ENCODE measurements at regions not wholly inside any gene's neighbourhood (a gene's known extent, or its start where the extent isn't known, plus 50 kb on each side); places are given as distances from the start of the nearest gene placed in this dataset.
"Not testable (repeated sequence)": the region's sequence is repeated elsewhere in the genome, so short reads cannot be mapped to it uniquely, and the experiment has no call there.

GRCh38 chr5:98368141-98368540 is 405.3 kb upstream of the RGMB start:
- H3K27me3 ChIP-seq (replicated peaks; ENCODE audit: control insufficient read depth, insufficient read depth, low read length), result no peaks in the 10 kb centered on the region
- no peaks in the 10 kb centered on the region for H3K9me3 ChIP-seq (ENCODE audit: control insufficient read depth, low read length)
- peaks cover 5% of the 10 kb centered on the region for H3K4me1 ChIP-seq (ENCODE audit: control insufficient read depth, insufficient read depth, low read length)
- no peaks in the 10 kb centered on the region for H3K36me3 ChIP-seq (ENCODE audit: control insufficient read depth, insufficient read depth, low read length, severe bottlenecking)
- no peak for DNase-seq (ENCODE audit: low read depth)
- no peak overlapping the region for H3K4me3 ChIP-seq (ENCODE audit: low read length)
- no peak overlapping the region for H3K9ac ChIP-seq (ENCODE audit: low read length)

- Histone ChIP-seq H3K27me3 (replicated peaks; ENCODE audit: control insufficient read depth, insufficient read depth, low read length) (no peaks in the 10 kb centered on the region), H3K4me1 (ENCODE audit: control insufficient read depth, insufficient read depth, low read length) (peaks cover 5% of the 10 kb centered on the region), H3K9me3 (ENCODE audit: control insufficient read depth, low read length) (no peaks in the 10 kb centered on the region), H3K9ac (ENCODE audit: low read length) (no peak overlapping the region), H3K4me3 (ENCODE audit: low read length) (no peak overlapping the region), H3K36me3 (ENCODE audit: control insufficient read depth, insufficient read depth, low read length, severe bottlenecking) (no peaks in the 10 kb centered on the region)
- peak; percentile 46 for DNase-seq (ENCODE audit: low read depth)
These were observed 401.1 kb upstream of the RGMB start for GRCh38 chr5:98372351-98372750.

GRCh38 chr5:98391921-98392625 is 381.4 kb upstream of the RGMB start:
- H3K9me3 ChIP-seq (ENCODE audit: control insufficient read depth, low read length), result no peaks in the 10 kb centered on the region
- H3K36me3 ChIP-seq (ENCODE audit: control insufficient read depth, insufficient read depth, low read length, severe bottlenecking), result no peaks in the 10 kb centered on the region
- H3K4me3 ChIP-seq (ENCODE audit: low read length), result no peak overlapping the region
- H3K4me1 ChIP-seq (ENCODE audit: control insufficient read depth, insufficient read depth, low read length), result peaks cover 3% of the 10 kb centered on the region
- H3K27me3 ChIP-seq (replicated peaks; ENCODE audit: control insufficient read depth, insufficient read depth, low read length), result no peaks in the 10 kb centered on the region
- H3K9ac ChIP-seq (ENCODE audit: low read length), result no peak overlapping the region
- no peak for DNase-seq (ENCODE audit: low read depth)

- not testable (repeated sequence) for H3K4me3 ChIP-seq (ENCODE audit: low read length); H3K27me3 ChIP-seq (replicated peaks; ENCODE audit: control insufficient read depth, insufficient read depth, low read length); H3K4me1 ChIP-seq (ENCODE audit: control insufficient read depth, insufficient read depth, low read length); H3K9ac ChIP-seq (ENCODE audit: low read length); H3K9me3 ChIP-seq (ENCODE audit: control insufficient read depth, low read length); H3K36me3 ChIP-seq (ENCODE audit: control insufficient read depth, insufficient read depth, low read length, severe bottlenecking); DNase-seq (ENCODE audit: low read depth)
These were observed 380.3 kb upstream of the RGMB start for GRCh38 chr5:98393205-98393604.

- Histone ChIP-seq H3K27me3 (replicated peaks; ENCODE audit: control insufficient read depth, insufficient read depth, low read length) (no peaks in the 10 kb centered on the region), H3K36me3 (ENCODE audit: control insufficient read depth, insufficient read depth, low read length, severe bottlenecking) (no peaks in the 10 kb centered on the region), H3K9ac (ENCODE audit: low read length) (no peak overlapping the region), H3K9me3 (ENCODE audit: control insufficient read depth, low read length) (no peaks in the 10 kb centered on the region), H3K4me3 (ENCODE audit: low read length) (no peak overlapping the region), H3K4me1 (ENCODE audit: control insufficient read depth, insufficient read depth, low read length) (peaks cover 4% of the 10 kb centered on the region)
- peak; percentile 49 for DNase-seq (ENCODE audit: low read depth)
These were observed 376.4 kb upstream of the RGMB start for GRCh38 chr5:98397081-98397480.

GRCh38 chr5:98398465-98398864 is 375.0 kb upstream of the RGMB start:
- H3K4me3 ChIP-seq (ENCODE audit: low read length), result no peak overlapping the region
- no peak for DNase-seq (ENCODE audit: low read depth)
- no peaks in the 10 kb centered on the region for H3K36me3 ChIP-seq (ENCODE audit: control insufficient read depth, insufficient read depth, low read length, severe bottlenecking)
- H3K4me1 ChIP-seq (ENCODE audit: control insufficient read depth, insufficient read depth, low read length), result peaks cover 14% of the 10 kb centered on the region
- H3K27me3 ChIP-seq (replicated peaks; ENCODE audit: control insufficient read depth, insufficient read depth, low read length), result no peaks in the 10 kb centered on the region
- H3K9ac ChIP-seq (ENCODE audit: low read length), result no peak overlapping the region
- H3K9me3 ChIP-seq (ENCODE audit: control insufficient read depth, low read length), result no peaks in the 10 kb centered on the region

GRCh38 chr5:98401656-98402055 is 371.8 kb upstream of the RGMB start:
- H3K27me3 ChIP-seq (replicated peaks; ENCODE audit: control insufficient read depth, insufficient read depth, low read length), result no peaks in the 10 kb centered on the region
- DNase-seq (ENCODE audit: low read depth), result peak; percentile 12
- H3K9ac ChIP-seq (ENCODE audit: low read length), result no peak overlapping the region
- H3K36me3 ChIP-seq (ENCODE audit: control insufficient read depth, insufficient read depth, low read length, severe bottlenecking), result no peaks in the 10 kb centered on the region
- peaks cover 14% of the 10 kb centered on the region for H3K4me1 ChIP-seq (ENCODE audit: control insufficient read depth, insufficient read depth, low read length)
- no peaks in the 10 kb centered on the region for H3K9me3 ChIP-seq (ENCODE audit: control insufficient read depth, low read length)
- H3K4me3 ChIP-seq (ENCODE audit: low read length), result no peak overlapping the region

- no peak for DNase-seq (ENCODE audit: low read depth)
- H3K36me3 ChIP-seq (ENCODE audit: control insufficient read depth, insufficient read depth, low read length, severe bottlenecking), result no peaks in the 10 kb centered on the region
- H3K4me1 ChIP-seq (ENCODE audit: control insufficient read depth, insufficient read depth, low read length), result peaks cover 10% of the 10 kb centered on the region
- H3K4me3 ChIP-seq (ENCODE audit: low read length), result no peak overlapping the region
- no peak overlapping the region for H3K9ac ChIP-seq (ENCODE audit: low read length)
- H3K9me3 ChIP-seq (ENCODE audit: control insufficient read depth, low read length), result no peaks in the 10 kb centered on the region
- H3K27me3 ChIP-seq (replicated peaks; ENCODE audit: control insufficient read depth, insufficient read depth, low read length), result no peaks in the 10 kb centered on the region
These were observed 371.3 kb upstream of the RGMB start for GRCh38 chr5:98402130-98402529.

- Histone ChIP-seq H3K4me3 (ENCODE audit: low read length) (no peak overlapping the region), H3K9ac (ENCODE audit: low read length) (no peak overlapping the region)
These were observed 370.3 kb upstream of the RGMB start for GRCh38 chr5:98403131-98403530.

GRCh38 chr5:98414938-98415337 is 358.5 kb upstream of the RGMB start:
- Histone ChIP-seq H3K4me3 (ENCODE audit: low read length) (no peak overlapping the region), H3K27me3 (replicated peaks; ENCODE audit: control insufficient read depth, insufficient read depth, low read length) (no peaks in the 10 kb centered on the region), H3K9ac (ENCODE audit: low read length) (peak overlapping the region; percentile 74), H3K9me3 (ENCODE audit: control insufficient read depth, low read length) (no peaks in the 10 kb centered on the region), H3K36me3 (ENCODE audit: control insufficient read depth, insufficient read depth, low read length, severe bottlenecking) (no peaks in the 10 kb centered on the region), H3K4me1 (ENCODE audit: control insufficient read depth, insufficient read depth, low read length) (peaks cover 38% of the 10 kb centered on the region)
- peak; percentile 59 for DNase-seq (ENCODE audit: low read depth)

More at GRCh38 chr5:98403131-98403530, 370.3 kb upstream of the RGMB start:
- H3K4me1 ChIP-seq (ENCODE audit: control insufficient read depth, insufficient read depth, low read length), result peaks cover 9% of the 10 kb centered on the region
- DNase-seq (ENCODE audit: low read depth), result no peak
- H3K9me3 ChIP-seq (ENCODE audit: control insufficient read depth, low read length), result no peaks in the 10 kb centered on the region
- no peaks in the 10 kb centered on the region for H3K36me3 ChIP-seq (ENCODE audit: control insufficient read depth, insufficient read depth, low read length, severe bottlenecking)
- H3K27me3 ChIP-seq (replicated peaks; ENCODE audit: control insufficient read depth, insufficient read depth, low read length), result no peaks in the 10 kb centered on the region

- no peaks in the 10 kb centered on the region for H3K36me3 ChIP-seq (ENCODE audit: control insufficient read depth, insufficient read depth, low read length, severe bottlenecking)
- no peak for DNase-seq (ENCODE audit: low read depth)
These were observed 357.8 kb upstream of the RGMB start for GRCh38 chr5:98415663-98416062.

GRCh38 chr5:98416541-98416940 is 356.9 kb upstream of the RGMB start:
- Histone ChIP-seq H3K27me3 (replicated peaks; ENCODE audit: control insufficient read depth, insufficient read depth, low read length) (no peaks in the 10 kb centered on the region), H3K4me1 (ENCODE audit: control insufficient read depth, insufficient read depth, low read length) (peaks cover 38% of the 10 kb centered on the region), H3K36me3 (ENCODE audit: control insufficient read depth, insufficient read depth, low read length, severe bottlenecking) (no peaks in the 10 kb centered on the region), H3K4me3 (ENCODE audit: low read length) (no peak overlapping the region), H3K9ac (ENCODE audit: low read length) (no peak overlapping the region), H3K9me3 (ENCODE audit: control insufficient read depth, low read length) (no peaks in the 10 kb centered on the region)
- peak; percentile 34 for DNase-seq (ENCODE audit: low read depth)

More at GRCh38 chr5:98415663-98416062, 357.8 kb upstream of the RGMB start:
- Histone ChIP-seq H3K9ac (ENCODE audit: low read length) (peak overlapping the region; percentile 32), H3K4me1 (ENCODE audit: control insufficient read depth, insufficient read depth, low read length) (peaks cover 38% of the 10 kb centered on the region), H3K4me3 (ENCODE audit: low read length) (no peak overlapping the region), H3K27me3 (replicated peaks; ENCODE audit: control insufficient read depth, insufficient read depth, low read length) (no peaks in the 10 kb centered on the region), H3K9me3 (ENCODE audit: control insufficient read depth, low read length) (no peaks in the 10 kb centered on the region)
